ENCODE measurements at regions not wholly inside any gene's neighbourhood (a gene's known extent, or its start where the extent isn't known, plus 50 kb on each side); places are given as distances from the start of the nearest gene placed in this dataset.

DNA sequence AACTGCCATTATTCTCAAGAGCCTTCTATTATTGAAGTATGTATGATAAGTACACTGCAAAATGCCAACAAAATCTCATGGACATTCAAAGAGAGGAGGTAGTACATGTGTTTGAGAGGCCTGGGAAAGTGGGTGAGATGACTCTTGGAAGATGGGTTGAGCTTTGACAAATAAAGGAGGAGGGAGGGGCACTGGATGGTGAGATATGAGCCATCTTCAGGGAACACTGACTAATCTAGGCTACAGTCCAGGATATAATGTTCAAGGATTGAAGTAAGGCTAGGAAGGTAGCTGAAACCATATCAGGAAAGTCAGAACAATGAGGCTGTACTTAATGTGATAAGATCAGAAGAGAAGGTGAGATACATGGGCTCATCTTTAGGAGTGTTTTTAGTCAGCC is 559.7 kb downstream of the ZEB2 start:
- no peak for TF ChIP-seq CTCF (conservative IDR thresholded peaks at IDR 0.05; ENCODE audit: low read length)
- no peak overlapping the region for H3K4me3 ChIP-seq (ENCODE audit: low read length)
- DNase-seq (ENCODE audit: low read depth) = no peak

GRCh38 chr2:143957321-143957720 is 562.6 kb downstream of the ZEB2 start:
- no peak for TF ChIP-seq CTCF (conservative IDR thresholded peaks at IDR 0.05; ENCODE audit: low read length)
- DNase-seq (ENCODE audit: low read depth) = no peak
- no peak overlapping the region for H3K4me3 ChIP-seq (ENCODE audit: low read length)

DNA sequence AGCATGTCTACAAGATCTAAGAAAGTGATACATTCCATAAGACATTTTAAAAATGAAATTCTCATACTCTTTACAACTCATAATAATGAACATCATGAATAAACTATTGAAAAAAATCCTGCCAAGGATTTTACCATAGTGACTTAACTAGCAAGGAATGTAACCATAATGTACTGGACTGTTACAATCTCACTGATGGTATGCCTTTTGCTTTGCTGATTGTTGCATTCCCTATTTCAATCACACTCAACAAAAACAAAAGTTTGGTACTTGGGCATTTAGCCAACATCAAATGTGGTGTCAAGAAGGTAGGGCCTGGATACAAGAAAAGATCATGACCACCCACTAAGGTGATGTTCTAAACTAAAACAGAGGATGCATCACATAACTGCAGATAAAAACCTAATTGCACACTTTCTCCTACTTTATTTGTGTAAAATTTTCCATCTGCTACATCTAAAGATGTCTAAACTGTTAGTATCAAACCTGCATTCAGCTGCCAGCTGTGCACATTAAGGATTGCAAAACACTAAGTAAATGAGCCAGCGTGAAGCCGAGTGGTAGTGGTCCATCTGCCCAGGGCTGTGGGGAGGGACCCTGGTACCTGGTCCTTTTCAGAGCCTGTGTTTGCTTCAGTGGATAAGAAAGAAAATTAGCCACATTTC is 564.4 kb downstream of the ZEB2 start:
- no peak for TF ChIP-seq CTCF (conservative IDR thresholded peaks at IDR 0.05; ENCODE audit: low read length)
- H3K4me3 ChIP-seq (ENCODE audit: low read length) = no peak overlapping the region
- peak; percentile 85 for DNase-seq (ENCODE audit: low read depth)

GRCh38 chr2:143954844-143955243 is 565.1 kb downstream of the ZEB2 start:
- TF ChIP-seq CTCF (conservative IDR thresholded peaks at IDR 0.05; ENCODE audit: low read length) = no peak
- no peak overlapping the region for H3K4me3 ChIP-seq (ENCODE audit: low read length)
- DNase-seq (ENCODE audit: low read depth) = no peak

DNA sequence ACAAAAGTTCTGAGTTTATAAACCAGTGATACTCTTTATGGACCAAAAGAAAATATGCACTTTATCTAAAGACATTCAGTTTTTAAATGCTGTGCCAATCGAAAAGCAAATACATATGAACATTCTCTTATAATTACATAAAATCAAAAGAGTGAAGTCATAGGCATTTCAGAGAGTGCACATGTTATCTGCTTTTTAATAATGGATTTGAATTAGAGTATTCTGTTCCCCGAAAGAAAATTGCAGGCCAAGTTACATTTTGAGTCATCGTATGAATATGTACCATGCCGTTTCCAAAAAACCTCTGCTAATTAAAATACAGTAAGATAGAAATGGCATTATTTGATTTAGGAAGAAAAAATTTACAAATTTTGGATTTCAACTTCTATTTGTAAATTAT is 565.7 kb downstream of the ZEB2 start:
- peak; percentile 47 for DNase-seq (ENCODE audit: low read depth)
- TF ChIP-seq CTCF (conservative IDR thresholded peaks at IDR 0.05; ENCODE audit: low read length) = no peak
- H3K4me3 ChIP-seq (ENCODE audit: low read length) = no peak overlapping the region

- H3K4me3 ChIP-seq (ENCODE audit: low read length) = no peak overlapping the region
- no peak for DNase-seq (ENCODE audit: low read depth)
- TF ChIP-seq CTCF (conservative IDR thresholded peaks at IDR 0.05; ENCODE audit: low read length) = no peak
Observed at GRCh38 chr2:143953451-143954030, 566.4 kb downstream of the ZEB2 start.

- no peak overlapping the region for H3K4me3 ChIP-seq (ENCODE audit: low read length)
- DNase-seq (ENCODE audit: low read depth) = no peak
- no peak for TF ChIP-seq CTCF (conservative IDR thresholded peaks at IDR 0.05; ENCODE audit: low read length)
Observed at GRCh38 chr2:143952536-143952935, 567.4 kb downstream of the ZEB2 start.
